ENCODE measurements at regions not wholly inside any gene's neighbourhood (a gene's known extent, or its start where the extent isn't known, plus 50 kb on each side); places are given as distances from the start of the nearest gene placed in this dataset.

DNA sequence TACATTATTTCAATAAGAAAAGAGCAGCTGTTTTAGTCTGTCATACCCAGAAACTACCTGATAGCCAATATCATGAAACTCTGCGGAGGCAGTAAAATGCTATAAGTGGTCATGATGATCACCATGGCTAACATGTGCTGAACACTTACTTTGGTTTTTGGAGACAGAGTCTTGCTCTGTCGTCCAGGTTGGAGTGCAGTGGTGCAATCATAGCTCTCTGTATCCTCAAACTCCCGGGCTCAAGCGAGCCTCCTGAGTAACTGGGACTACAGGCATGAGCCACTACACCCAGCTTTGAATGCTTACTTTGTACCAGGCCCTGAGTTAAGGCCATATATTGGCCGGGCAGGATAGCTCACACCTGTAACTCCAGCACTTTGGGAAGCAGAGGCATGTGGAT, 101.2 kb upstream of the DHX40 start (continued):
- peak; percentile 63 for TF ChIP-seq ZNF121 (CRISPR knock-in tag; IDR thresholded peaks at IDR 0.05)

DNA sequence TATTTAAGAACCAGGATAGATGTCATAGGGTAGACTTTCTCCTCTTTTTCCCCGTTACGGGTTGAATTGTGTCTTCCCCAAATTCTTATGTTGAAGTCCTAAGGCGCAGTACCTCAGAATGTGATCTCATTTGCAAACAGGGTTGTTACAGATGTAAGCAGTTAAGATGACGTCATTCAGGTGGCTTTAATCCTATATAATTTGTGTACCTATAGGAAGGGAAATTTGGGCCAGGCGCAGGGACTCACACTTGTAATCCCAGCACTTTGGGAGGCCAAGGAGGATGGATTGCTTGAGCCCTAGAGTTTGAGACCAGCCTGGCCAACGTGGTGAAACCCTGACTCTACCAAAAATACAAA, 99.5 kb upstream of the DHX40 start:
- H3K27me3 ChIP-seq (ENCODE audit: control insufficient read depth in 1 of 2, insufficient read depth in 2 of 2, low read length in 2 of 2), result no peaks in the 10 kb centered on the region
- H3K9ac ChIP-seq (ENCODE audit: insufficient read depth, low read depth, low read length), result no peak overlapping the region
- ChIA-PET CTCF (ENCODE audit: low intra/inter-chr PET ratio, low total read pairs) (no interaction called here), POLR2A (no interaction called here)
- intact Hi-C loops (cut with micrococcal nuclease; ENCODE audit: unreplicated experiment), result loop anchor here (1.0 to 2.0 kb wide), 2 partner anchors 55 to 153 kb away; partner anchors contain the start of gene CLTC
- no peaks in the 10 kb centered on the region for H3K36me3 ChIP-seq (replicated peaks in 1 of 2; ENCODE audit: control insufficient read depth in 1 of 2, insufficient read depth in 2 of 2, low read length in 2 of 2)
- FAIRE-seq (no peak), DNase-seq (ENCODE audit: low spot score) (no peak), ATAC-seq (no peak)
- in situ Hi-C loops (cut with HindIII; ENCODE audit: extremely low pct_ligation_motif_present, low pct_unique_long_range_greater_than_20kb), result no loop called here
- H3K4me1 ChIP-seq (ENCODE audit: insufficient read depth, low read length), result peaks cover 94% of the 10 kb centered on the region
- H3K27ac ChIP-seq (ENCODE audit: extremely low read length, insufficient read depth, low read length), result peak overlapping the region; percentile 70
- H4K20me1 ChIP-seq (ENCODE audit: insufficient read depth, low read length), result no peaks in the 10 kb centered on the region
- no peaks in the 10 kb centered on the region for H3K9me3 ChIP-seq (ENCODE audit: low read length)
- no peak overlapping the region for H2AFZ ChIP-seq (ENCODE audit: low read length)
- TF ChIP-seq MED1 (CRISPR knock-in tag; IDR thresholded peaks at IDR 0.05) (0 out of 2 replicates have a peak, but pooled peaks have one; percentile 23), ZNF510 (CRISPR knock-in tag; IDR thresholded peaks at IDR 0.05; ENCODE audit: low read depth) (0 out of 2 replicates have a peak, but pooled peaks have one; percentile 61), ZBTB21 (CRISPR knock-in tag; IDR thresholded peaks at IDR 0.05) (peak; percentile 24; the same call in 1 of the 2 replicates), FLYWCH1 (CRISPR knock-in tag; IDR thresholded peaks at IDR 0.05) (no peak), MYC (CRISPR knock-in tag; IDR thresholded peaks at IDR 0.05; ENCODE audit: borderline replicate concordance) (no peak), MIER2 (CRISPR knock-in tag; IDR thresholded peaks at IDR 0.05) (no peak), FOXO1 (CRISPR knock-in tag; IDR thresholded peaks at IDR 0.05) (no peak; the same call in 1 of the 2 replicates), HOXA3 (CRISPR knock-in tag; IDR thresholded peaks at IDR 0.05) (peak; percentile 19; the same call in 1 of the 2 replicates), ATF7 (IDR thresholded peaks at IDR 0.05) (peak; percentile 99), ATF7 (CRISPR knock-in tag; IDR thresholded peaks at IDR 0.05) (no peak), ZNF230 (CRISPR knock-in tag; IDR thresholded peaks at IDR 0.05) (no peak), JUND (CRISPR knock-in tag; IDR thresholded peaks at IDR 0.05) (0 out of 2 replicates have a peak, but pooled peaks have one; percentile 26), IKZF4 (CRISPR knock-in tag; IDR thresholded peaks at IDR 0.05; ENCODE audit: borderline replicate concordance, low read depth, not compliant biosample characterization) (peak; percentile 3), JUN (CRISPR knock-in tag; IDR thresholded peaks at IDR 0.05) (0 out of 2 replicates have a peak, but pooled peaks have one; percentile 37), ADNP (CRISPR knock-in tag; IDR thresholded peaks at IDR 0.05) (no peak), ZNF562 (CRISPR knock-in tag; IDR thresholded peaks at IDR 0.05; ENCODE audit: borderline replicate concordance) (no peak), CREB1 (IDR thresholded peaks at IDR 0.05) (peak; percentile 91), CREB1 (CRISPR knock-in tag; IDR thresholded peaks at IDR 0.05) (no peak)
- TF ChIP-seq, protein P1, sequence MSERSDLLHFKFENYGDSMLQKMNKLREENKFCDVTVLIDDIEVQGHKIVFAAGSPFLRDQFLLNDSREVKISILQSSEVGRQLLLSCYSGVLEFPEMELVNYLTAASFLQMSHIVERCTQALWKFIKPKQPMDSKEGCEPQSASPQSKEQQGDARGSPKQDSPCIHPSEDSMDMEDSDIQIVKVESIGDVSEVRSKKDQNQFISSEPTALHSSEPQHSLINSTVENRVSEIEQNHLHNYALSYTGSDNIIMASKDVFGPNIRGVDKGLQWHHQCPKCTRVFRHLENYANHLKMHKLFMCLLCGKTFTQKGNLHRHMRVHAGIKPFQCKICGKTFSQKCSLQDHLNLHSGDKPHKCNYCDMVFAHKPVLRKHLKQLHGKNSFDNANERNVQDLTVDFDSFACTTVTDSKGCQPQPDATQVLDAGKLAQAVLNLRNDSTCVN (CRISPR knock-in tag; IDR thresholded peaks at IDR 0.05; ENCODE audit: borderline replicate concordance), result no peak
- TF ChIP-seq, protein P2, sequence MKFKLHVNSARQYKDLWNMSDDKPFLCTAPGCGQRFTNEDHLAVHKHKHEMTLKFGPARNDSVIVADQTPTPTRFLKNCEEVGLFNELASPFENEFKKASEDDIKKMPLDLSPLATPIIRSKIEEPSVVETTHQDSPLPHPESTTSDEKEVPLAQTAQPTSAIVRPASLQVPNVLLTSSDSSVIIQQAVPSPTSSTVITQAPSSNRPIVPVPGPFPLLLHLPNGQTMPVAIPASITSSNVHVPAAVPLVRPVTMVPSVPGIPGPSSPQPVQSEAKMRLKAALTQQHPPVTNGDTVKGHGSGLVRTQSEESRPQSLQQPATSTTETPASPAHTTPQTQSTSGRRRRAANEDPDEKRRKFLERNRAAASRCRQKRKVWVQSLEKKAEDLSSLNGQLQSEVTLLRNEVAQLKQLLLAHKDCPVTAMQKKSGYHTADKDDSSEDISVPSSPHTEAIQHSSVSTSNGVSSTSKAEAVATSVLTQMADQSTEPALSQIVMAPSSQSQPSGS (CRISPR knock-in tag; IDR thresholded peaks at IDR 0.05), result 0 out of 2 replicates have a peak, but pooled peaks have one; percentile 28
- H3K4me3 ChIP-seq (replicated peaks in 1 of 3; ENCODE audit: insufficient read depth in 1 of 3, low read depth in 2 of 3, low read length in 3 of 3), result no peak overlapping the region
- no peaks in the 10 kb centered on the region for H3K79me2 ChIP-seq (ENCODE audit: insufficient read depth, low read length)
- BruUV-seq (replicated peaks), result no TSS peak
- WGBS (ENCODE audit: low lambda C conversion rate), result 75% methylated on average over 6 of the region's 6 CpGs
- 0 out of 2 replicates have a peak overlapping the region, but pooled peaks have one; percentile 46 for H3K4me2 ChIP-seq (ENCODE audit: low read depth, low read length)
